ENCODE measurements at regions not wholly inside any gene's neighbourhood (a gene's known extent, or its start where the extent isn't known, plus 50 kb on each side); places are given as distances from the start of the nearest gene placed in this dataset.

DNA sequence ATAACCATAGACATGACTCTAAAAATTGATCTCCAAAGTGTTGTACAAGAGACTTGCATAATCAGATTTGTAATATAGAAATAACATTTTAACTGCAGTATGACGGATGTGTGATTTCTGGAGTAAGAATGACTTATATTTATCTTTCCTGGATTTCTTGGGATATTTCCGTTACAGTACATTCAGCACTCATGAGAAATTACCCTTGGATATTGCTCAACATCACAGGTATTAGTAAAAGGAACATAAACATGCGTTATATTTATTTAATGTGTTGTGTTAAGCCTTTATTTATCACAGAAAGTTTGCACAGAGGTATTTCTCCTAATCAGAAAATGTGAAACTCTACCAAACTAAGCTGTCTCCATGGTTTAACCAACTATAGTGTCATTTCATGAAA lies 1823.9 kb upstream of the C9orf72 start:
- no peak overlapping the region for H2AFZ ChIP-seq (ENCODE audit: control insufficient read depth, low read depth, low read length)
- H3K36me3 ChIP-seq (ENCODE audit: control insufficient read depth in 2 of 2, insufficient read depth in 2 of 2, low read length in 1 of 2) = no peaks in the 10 kb centered on the region
- RAD21 ChIA-PET (ENCODE audit: unreplicated experiment) = no interaction called here
- DNase-seq (ENCODE audit: low read depth, low spot score) (no peak), FAIRE-seq (no peak), ATAC-seq (no peak)
- no peak overlapping the region for H3K4me3 ChIP-seq
- no peak overlapping the region for H3K4me2 ChIP-seq (ENCODE audit: control insufficient read depth, insufficient read depth)
- H4K20me1 ChIP-seq (ENCODE audit: control insufficient read depth, insufficient read depth) = no peaks in the 10 kb centered on the region
- no TSS peak for BruUV-seq (replicated peaks)
- no peak overlapping the region for H3K9ac ChIP-seq (ENCODE audit: control insufficient read depth, insufficient read depth, low read length)
- in situ Hi-C loops (cut with MboI) = no loop called here
- no peaks in the 10 kb centered on the region for H3K27me3 ChIP-seq (replicated peaks in 1 of 2; ENCODE audit: control insufficient read depth in 2 of 2, insufficient read depth in 2 of 2, low read length in 1 of 2)
- intact Hi-C loops (cut with micrococcal nuclease; ENCODE audit: unreplicated experiment) = no loop called here
- no peaks in the 10 kb centered on the region for H3K79me2 ChIP-seq (ENCODE audit: control insufficient read depth, insufficient read depth, low read length)
- H3K4me1 ChIP-seq (ENCODE audit: control insufficient read depth, insufficient read depth, low read length) = no peaks in the 10 kb centered on the region
- CTCF ChIA-PET = no interaction called here
- H3K9me3 ChIP-seq (replicated peaks; ENCODE audit: control insufficient read depth, insufficient read depth, low read length) = no peaks in the 10 kb centered on the region
- H3K27ac ChIP-seq (ENCODE audit: control insufficient read depth, insufficient read depth) = no peak overlapping the region
- SMC1A ChIA-PET (ENCODE audit: uncharacterized antibody, unreplicated experiment) = interaction anchor here (1.2 kb wide), 1 partner anchor 16 kb away, joined by 3 read pairs; no protein-coding TSS in a partner anchor
- POLR2A ChIA-PET = no interaction called here
- 35% methylated on average over 3 of the region's 3 CpGs for WGBS (ENCODE audit: insufficient coverage, insufficient replicate concordance, low lambda C conversion rate, missing lambda C conversion rate)
- TF ChIP-seq, protein P1, sequence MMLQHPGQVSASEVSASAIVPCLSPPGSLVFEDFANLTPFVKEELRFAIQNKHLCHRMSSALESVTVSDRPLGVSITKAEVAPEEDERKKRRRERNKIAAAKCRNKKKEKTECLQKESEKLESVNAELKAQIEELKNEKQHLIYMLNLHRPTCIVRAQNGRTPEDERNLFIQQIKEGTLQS (IDR thresholded peaks at IDR 0.05; ENCODE audit: borderline replicate concordance, extremely low read depth, low read depth, low read length) = no peak
- TF ChIP-seq CBX5 (IDR thresholded peaks at IDR 0.05; ENCODE audit: low read depth) = no peak
- TF ChIP-seq, protein P2, sequence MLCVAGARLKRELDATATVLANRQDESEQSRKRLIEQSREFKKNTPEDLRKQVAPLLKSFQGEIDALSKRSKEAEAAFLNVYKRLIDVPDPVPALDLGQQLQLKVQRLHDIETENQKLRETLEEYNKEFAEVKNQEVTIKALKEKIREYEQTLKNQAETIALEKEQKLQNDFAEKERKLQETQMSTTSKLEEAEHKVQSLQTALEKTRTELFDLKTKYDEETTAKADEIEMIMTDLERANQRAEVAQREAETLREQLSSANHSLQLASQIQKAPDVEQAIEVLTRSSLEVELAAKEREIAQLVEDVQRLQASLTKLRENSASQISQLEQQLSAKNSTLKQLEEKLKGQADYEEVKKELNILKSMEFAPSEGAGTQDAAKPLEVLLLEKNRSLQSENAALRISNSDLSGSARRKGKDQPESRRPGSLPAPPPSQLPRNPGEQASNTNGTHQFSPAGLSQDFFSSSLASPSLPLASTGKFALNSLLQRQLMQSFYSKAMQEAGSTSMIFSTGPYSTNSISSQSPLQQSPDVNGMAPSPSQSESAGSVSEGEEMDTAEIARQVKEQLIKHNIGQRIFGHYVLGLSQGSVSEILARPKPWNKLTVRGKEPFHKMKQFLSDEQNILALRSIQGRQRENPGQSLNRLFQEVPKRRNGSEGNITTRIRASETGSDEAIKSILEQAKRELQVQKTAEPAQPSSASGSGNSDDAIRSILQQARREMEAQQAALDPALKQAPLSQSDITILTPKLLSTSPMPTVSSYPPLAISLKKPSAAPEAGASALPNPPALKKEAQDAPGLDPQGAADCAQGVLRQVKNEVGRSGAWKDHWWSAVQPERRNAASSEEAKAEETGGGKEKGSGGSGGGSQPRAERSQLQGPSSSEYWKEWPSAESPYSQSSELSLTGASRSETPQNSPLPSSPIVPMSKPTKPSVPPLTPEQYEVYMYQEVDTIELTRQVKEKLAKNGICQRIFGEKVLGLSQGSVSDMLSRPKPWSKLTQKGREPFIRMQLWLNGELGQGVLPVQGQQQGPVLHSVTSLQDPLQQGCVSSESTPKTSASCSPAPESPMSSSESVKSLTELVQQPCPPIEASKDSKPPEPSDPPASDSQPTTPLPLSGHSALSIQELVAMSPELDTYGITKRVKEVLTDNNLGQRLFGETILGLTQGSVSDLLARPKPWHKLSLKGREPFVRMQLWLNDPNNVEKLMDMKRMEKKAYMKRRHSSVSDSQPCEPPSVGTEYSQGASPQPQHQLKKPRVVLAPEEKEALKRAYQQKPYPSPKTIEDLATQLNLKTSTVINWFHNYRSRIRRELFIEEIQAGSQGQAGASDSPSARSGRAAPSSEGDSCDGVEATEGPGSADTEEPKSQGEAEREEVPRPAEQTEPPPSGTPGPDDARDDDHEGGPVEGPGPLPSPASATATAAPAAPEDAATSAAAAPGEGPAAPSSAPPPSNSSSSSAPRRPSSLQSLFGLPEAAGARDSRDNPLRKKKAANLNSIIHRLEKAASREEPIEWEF (IDR thresholded peaks at IDR 0.05; ENCODE audit: insufficient replicate concordance, low read depth, low read length) = no peak
- TF ChIP-seq TAF1 (IDR thresholded peaks at IDR 0.05; ENCODE audit: borderline replicate concordance, low read depth, low read length) = no peak
- TF ChIP-seq, protein P3, sequence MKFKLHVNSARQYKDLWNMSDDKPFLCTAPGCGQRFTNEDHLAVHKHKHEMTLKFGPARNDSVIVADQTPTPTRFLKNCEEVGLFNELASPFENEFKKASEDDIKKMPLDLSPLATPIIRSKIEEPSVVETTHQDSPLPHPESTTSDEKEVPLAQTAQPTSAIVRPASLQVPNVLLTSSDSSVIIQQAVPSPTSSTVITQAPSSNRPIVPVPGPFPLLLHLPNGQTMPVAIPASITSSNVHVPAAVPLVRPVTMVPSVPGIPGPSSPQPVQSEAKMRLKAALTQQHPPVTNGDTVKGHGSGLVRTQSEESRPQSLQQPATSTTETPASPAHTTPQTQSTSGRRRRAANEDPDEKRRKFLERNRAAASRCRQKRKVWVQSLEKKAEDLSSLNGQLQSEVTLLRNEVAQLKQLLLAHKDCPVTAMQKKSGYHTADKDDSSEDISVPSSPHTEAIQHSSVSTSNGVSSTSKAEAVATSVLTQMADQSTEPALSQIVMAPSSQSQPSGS (IDR thresholded peaks at IDR 0.05; ENCODE audit: low read length) = no peak
- TF ChIP-seq, protein P4, sequence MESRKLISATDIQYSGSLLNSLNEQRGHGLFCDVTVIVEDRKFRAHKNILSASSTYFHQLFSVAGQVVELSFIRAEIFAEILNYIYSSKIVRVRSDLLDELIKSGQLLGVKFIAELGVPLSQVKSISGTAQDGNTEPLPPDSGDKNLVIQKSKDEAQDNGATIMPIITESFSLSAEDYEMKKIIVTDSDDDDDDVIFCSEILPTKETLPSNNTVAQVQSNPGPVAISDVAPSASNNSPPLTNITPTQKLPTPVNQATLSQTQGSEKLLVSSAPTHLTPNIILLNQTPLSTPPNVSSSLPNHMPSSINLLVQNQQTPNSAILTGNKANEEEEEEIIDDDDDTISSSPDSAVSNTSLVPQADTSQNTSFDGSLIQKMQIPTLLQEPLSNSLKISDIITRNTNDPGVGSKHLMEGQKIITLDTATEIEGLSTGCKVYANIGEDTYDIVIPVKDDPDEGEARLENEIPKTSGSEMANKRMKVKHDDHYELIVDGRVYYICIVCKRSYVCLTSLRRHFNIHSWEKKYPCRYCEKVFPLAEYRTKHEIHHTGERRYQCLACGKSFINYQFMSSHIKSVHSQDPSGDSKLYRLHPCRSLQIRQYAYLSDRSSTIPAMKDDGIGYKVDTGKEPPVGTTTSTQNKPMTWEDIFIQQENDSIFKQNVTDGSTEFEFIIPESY (IDR thresholded peaks at IDR 0.05) = no peak
- no peak for TF ChIP-seq ASH2L (IDR thresholded peaks at IDR 0.05; ENCODE audit: borderline replicate concordance, low read depth)
- no peak for TF ChIP-seq ZSCAN29 (IDR thresholded peaks at IDR 0.05)
- no peak for TF ChIP-seq SRF (IDR thresholded peaks at IDR 0.05; ENCODE audit: low read depth in 2 of 2, low read length in 2 of 2)
- TF ChIP-seq PML (IDR thresholded peaks at IDR 0.05; ENCODE audit: low read length) = no peak
- TF ChIP-seq TCF7 (IDR thresholded peaks at IDR 0.05; ENCODE audit: borderline replicate concordance) = no peak
- no peak for TF ChIP-seq SMC3 (IDR thresholded peaks at IDR 0.05; ENCODE audit: borderline replicate concordance, low read length)
- no peak for TF ChIP-seq RUNX3 (IDR thresholded peaks at IDR 0.05; ENCODE audit: low read length)
- TF ChIP-seq ZZZ3 (IDR thresholded peaks at IDR 0.05; ENCODE audit: control insufficient read depth, insufficient read length, low read depth) = no peak
- TF ChIP-seq RAD21 (IDR thresholded peaks at IDR 0.05; ENCODE audit: insufficient read depth, low read depth, low read length) = no peak
- no peak for TF ChIP-seq MYC (IDR thresholded peaks at IDR 0.05; ENCODE audit: insufficient read depth, insufficient read length, insufficient replicate concordance, low read length, severe bottlenecking)
